ENCODE measurements at regions not wholly inside any gene's neighbourhood (a gene's known extent, or its start where the extent isn't known, plus 50 kb on each side); places are given as distances from the start of the nearest gene placed in this dataset.

GRCh38 chr3:188034989-188035388, 119.0 kb upstream of the LPP start:
- TF ChIP-seq YY1 (IDR thresholded peaks at IDR 0.05; ENCODE audit: extremely low read depth, insufficient replicate concordance, low read depth, low read length), result no peak
- TF ChIP-seq CTCF (IDR thresholded peaks at IDR 0.05 in 2 of 3, conservative IDR thresholded peaks at IDR 0.05 in 1 of 3; ENCODE audit: borderline replicate concordance in 1 of 3, insufficient read depth in 1 of 3, low read depth in 2 of 3, low read length in 2 of 3), result no peak
- no peak for TF ChIP-seq POLR2AphosphoS5 (IDR thresholded peaks at IDR 0.05; ENCODE audit: low read depth, low read length)
- no peak for TF ChIP-seq REST (IDR thresholded peaks at IDR 0.05; ENCODE audit: low read depth)
- TF ChIP-seq EZH2 (IDR thresholded peaks at IDR 0.05), result no peak
- no peak for TF ChIP-seq SIN3A (IDR thresholded peaks at IDR 0.05; ENCODE audit: low read depth)
- no peak for TF ChIP-seq CEBPB (IDR thresholded peaks at IDR 0.05; ENCODE audit: low read depth)
- no peak for TF ChIP-seq ZNF274 (IDR thresholded peaks at IDR 0.05; ENCODE audit: low read depth, low read length)
- TF ChIP-seq ZFX (IDR thresholded peaks at IDR 0.05), result no peak
- TF ChIP-seq MAX (IDR thresholded peaks at IDR 0.05), result no peak
- TF ChIP-seq JUND (IDR thresholded peaks at IDR 0.05), result no peak
- TF ChIP-seq RAD21 (IDR thresholded peaks at IDR 0.05; ENCODE audit: low read depth), result no peak
- TF ChIP-seq SRF (IDR thresholded peaks at IDR 0.05; ENCODE audit: low read depth), result no peak
- TF ChIP-seq POLR2A (IDR thresholded peaks at IDR 0.05; ENCODE audit: borderline replicate concordance, extremely low read depth, insufficient read depth, insufficient read length), result no peak

Measured in HCT116 (cell line).